ENCODE measurements at regions not wholly inside any gene's neighbourhood (a gene's known extent, or its start where the extent isn't known, plus 50 kb on each side); places are given as distances from the start of the nearest gene placed in this dataset.
A peak's percentile ranks its signal among the peaks of the same experiment; 100 is the strongest.

- peak in 1 of 11 donors; percentile 6 for DNase-seq (ENCODE audit: extremely low read depth in 1 of 11, low read depth in 9 of 11, low spot score in 4 of 11)
Observed at GRCh38 chr15:47439146-47440111, 277.9 kb upstream of the SEMA6D start.

DNA sequence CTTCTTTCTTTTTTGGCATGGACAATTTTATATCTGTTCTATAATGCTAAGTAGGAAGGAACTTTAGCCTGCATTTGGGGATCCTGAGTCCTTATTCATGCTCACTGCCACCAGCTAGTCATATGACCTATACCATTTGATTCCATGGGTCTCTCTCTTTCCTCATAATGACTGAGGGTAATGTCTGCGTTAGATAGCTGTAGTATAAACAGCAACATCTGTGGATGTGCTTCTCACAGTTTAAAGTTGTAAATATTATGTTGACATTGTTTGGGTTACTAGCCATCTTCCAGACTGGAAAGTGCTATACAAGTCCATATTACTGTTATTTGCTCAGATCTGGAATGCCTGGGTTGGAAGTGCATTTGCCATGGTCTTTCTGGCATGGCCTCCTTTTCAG, 274.9 kb upstream of the SEMA6D start:
- DNase-seq (ENCODE audit: extremely low read depth in 1 of 11, low read depth in 9 of 11, low spot score in 4 of 11) = no peak

DNA sequence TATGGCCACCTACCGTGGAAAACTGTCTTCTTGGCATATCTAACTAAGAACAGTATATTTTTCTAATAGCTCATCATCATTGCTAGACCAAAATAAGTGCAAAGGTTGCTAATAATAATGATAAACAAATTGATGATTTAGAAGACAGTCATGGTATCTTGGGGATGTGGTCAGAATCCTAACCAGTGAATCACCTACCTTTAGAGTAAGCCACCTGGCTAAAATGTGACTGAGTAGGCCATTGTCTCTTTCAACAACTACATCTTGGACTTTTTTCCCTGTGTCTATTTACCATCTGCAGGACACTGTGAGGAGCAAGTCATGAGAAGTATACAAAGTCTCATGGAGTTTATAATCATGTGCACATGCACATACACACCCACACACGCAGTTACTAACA, 273.5 kb upstream of the SEMA6D start:
- no peak for DNase-seq (ENCODE audit: extremely low read depth in 1 of 11, low read depth in 9 of 11, low spot score in 4 of 11)

- DNase-seq (ENCODE audit: extremely low read depth in 1 of 11, low read depth in 9 of 11, low spot score in 4 of 11) = no peak
Observed at GRCh38 chr15:47445723-47446392, 271.4 kb upstream of the SEMA6D start.

- no peak for DNase-seq (ENCODE audit: extremely low read depth in 1 of 11, low read depth in 9 of 11, low spot score in 4 of 11)
Observed at GRCh38 chr15:47460795-47461573, 256.3 kb upstream of the SEMA6D start.

GRCh38 chr15:47461652-47462141, 255.6 kb upstream of the SEMA6D start:
- DNase-seq (ENCODE audit: extremely low read depth in 1 of 11, low read depth in 9 of 11, low spot score in 4 of 11) = no peak

DNA sequence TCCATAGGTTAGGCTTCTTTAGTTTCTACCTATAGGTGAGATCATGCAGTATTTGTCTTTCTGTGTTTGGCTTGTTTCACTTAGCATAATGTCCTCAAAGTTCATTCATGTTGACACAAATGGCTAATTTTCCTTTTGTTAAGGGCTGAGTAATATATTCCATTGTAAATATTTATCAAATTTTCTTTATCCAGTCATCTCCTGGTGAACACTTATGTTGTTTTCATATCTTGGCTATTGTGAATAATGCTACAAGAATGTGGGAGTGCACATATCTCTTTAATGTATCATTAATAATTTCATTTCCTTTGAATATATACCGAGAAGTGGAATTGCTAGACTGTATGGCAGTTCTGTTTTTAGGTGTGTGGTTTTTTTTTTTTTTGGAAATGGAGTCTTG, 250.9 kb upstream of the SEMA6D start:
- no peak for DNase-seq (ENCODE audit: extremely low read depth in 1 of 11, low read depth in 9 of 11, low spot score in 4 of 11)

DNA sequence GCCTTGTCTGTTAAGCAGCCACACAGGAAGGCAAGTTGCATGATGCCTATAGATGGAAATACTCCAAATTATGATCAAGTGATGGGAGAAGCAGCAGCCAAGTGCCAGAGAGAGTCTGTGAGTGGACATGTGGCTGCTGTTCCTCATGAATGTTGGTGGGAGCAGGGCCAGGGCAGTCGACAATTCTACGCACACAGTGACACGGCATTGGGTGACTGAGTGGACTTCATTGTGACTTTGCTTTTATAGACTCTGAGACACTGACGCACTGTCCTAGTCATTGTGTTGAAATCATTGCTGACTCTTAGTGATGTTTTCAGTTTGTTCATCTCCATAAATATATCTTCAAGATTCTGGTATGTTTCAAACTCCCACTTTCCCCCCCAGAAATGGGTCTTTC, 246.3 kb upstream of the SEMA6D start:
- no peak for DNase-seq (ENCODE audit: extremely low read depth in 1 of 11, low read depth in 9 of 11, low spot score in 4 of 11)

DNA sequence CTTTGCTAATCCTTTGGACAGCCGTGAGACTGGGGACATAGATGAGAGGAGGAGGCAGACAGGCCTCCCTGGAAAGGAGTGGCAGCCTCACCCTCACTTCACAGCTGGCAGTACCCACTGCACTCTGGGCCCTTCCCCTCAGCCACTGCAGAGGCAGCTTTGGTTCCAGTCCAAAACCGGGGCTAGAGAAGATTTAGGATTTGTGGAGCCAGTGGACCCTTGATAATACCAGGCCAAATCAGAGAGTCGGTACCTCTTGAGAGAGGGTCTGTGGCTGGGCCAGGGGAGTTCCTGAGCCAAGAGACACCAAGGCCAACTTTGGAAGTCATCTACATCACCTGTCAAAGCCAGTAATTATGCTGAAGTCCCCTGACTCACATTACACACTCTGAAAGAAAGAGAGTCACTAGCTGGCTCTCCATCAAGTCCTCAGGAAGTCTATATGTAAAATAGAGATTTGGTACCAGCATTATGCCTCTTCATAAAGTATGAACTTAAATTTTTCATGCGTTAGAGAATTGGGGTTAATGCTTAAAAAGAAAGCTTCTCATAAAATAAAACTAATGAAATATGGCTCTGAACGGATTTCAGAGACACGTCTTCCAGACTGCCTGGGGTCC, 244.1 kb upstream of the SEMA6D start:
- no peak for DNase-seq (ENCODE audit: extremely low read depth in 1 of 11, low read depth in 9 of 11, low spot score in 4 of 11)

GRCh38 chr15:47473832-47474231, 243.5 kb upstream of the SEMA6D start:
- DNase-seq (ENCODE audit: extremely low read depth in 1 of 11, low read depth in 9 of 11, low spot score in 4 of 11) = peak in 3 of 11 donors; percentile 8 to 24 (median 9)

DNA sequence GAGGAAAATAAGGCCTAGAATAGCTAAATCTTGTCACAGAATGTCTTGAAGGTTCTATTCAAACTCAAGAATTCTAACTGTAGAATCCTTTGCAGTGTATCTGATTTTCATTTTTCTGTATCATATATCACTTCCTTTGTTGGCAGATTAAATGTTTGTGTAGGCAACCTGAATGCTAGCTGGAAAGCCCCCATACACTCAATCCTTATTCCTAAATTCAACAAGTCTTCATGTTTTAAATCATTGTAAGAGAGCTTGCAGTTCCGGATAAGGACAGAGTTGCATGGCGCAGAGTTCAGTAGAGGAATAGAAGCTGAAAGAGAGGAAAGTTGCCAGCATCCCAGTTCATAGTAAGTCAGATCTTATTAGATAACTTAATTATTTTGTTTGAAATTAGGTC, 242.0 kb upstream of the SEMA6D start:
- DNase-seq (ENCODE audit: extremely low read depth in 1 of 11, low read depth in 9 of 11, low spot score in 4 of 11) = no peak

- no peak for DNase-seq (ENCODE audit: extremely low read depth in 1 of 11, low read depth in 9 of 11, low spot score in 4 of 11)
Observed at GRCh38 chr15:47477341-47477740, 240.0 kb upstream of the SEMA6D start.

DNA sequence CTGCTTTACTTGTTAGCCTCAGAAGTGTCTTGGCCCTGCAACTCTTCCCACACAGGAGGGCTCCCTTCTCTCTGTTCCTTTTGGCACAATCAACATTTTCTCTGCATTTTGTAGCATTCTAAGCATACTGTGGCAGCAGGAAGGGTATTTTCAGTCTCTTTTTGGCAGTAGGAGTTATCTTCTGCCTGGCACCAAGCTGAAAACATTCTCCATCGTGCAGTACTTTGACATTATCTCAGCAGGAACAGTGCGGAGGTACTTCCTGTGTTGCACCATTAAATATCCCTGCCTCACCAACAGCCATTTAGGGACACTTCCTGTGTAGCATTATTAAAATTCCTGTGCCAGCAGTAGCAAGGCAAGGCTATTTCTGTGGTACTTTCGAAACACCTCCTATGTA, 233.2 kb upstream of the SEMA6D start:
- DNase-seq (ENCODE audit: extremely low read depth in 1 of 11, low read depth in 9 of 11, low spot score in 4 of 11) = no peak

DNA sequence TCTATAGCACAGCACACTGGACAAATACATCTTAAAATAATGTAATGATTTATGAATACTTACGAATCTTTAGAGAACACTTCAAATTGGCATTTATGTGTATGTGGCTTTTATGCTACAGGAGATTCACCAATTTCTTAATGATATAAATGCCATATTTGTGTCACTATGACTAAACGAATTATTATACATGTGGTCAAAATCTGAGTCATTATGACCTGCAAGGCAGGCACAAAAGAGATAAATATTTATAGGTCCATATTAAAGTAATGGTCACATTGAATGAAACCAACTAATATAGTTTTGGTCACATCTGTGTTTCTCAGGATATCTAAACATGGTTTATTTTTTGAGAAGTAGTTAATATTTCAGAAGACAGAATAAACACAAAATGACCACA, 232.3 kb upstream of the SEMA6D start:
- no peak for DNase-seq (ENCODE audit: extremely low read depth in 1 of 11, low read depth in 9 of 11, low spot score in 4 of 11)

DNA sequence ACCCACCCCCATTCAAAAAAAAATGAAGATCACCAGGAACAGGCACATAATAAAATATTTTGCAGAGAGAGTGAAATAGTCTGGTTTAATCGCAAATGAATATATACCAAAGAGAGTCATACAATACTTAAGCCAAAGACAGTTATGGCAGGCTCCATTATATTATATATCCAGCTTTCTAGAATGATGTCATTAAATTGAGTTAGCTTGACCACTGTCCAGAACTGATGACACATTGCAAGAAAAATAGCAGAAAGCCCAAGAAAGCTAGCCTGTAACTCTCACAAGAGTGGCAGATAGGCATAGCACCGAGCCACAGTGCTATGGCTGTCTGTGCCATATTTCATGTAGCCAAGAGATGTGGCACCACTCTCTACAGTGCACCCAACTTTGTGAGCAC, 231.9 kb upstream of the SEMA6D start:
- DNase-seq (ENCODE audit: extremely low read depth in 1 of 11, low read depth in 9 of 11, low spot score in 4 of 11) = no peak

DNA sequence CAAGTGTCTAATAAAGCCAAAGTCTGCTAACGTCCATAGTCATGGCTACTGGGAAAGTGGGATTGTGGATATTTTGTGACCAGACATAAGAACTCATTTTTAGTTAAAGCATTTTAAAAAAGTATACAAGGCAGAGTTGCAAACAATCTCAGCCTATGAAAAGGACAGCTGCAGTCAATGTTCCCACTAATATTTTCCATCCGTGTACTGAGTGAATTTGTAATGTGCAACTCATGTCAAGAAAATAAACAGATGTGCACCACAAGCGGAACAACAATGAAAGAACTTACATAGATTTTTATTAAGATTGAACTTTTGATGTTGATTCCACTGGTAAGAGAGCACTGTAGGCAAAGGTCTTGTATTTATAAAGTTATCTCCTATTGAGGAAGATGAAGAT, 231.3 kb upstream of the SEMA6D start:
- DNase-seq (ENCODE audit: extremely low read depth in 1 of 11, low read depth in 9 of 11, low spot score in 4 of 11) = no peak

- no peak for DNase-seq (ENCODE audit: extremely low read depth in 1 of 11, low read depth in 9 of 11, low spot score in 4 of 11)
Observed at GRCh38 chr15:47492195-47492594, 225.1 kb upstream of the SEMA6D start.

GRCh38 chr15:47493357-47494247, 223.7 kb upstream of the SEMA6D start:
- DNase-seq (ENCODE audit: extremely low read depth in 1 of 11, low read depth in 9 of 11, low spot score in 4 of 11) = no peak

Measured in renal cortex interstitium (tissue), 11 donors.